Keratinocyte (primary cell): ENCODE measurements at regions not wholly inside any gene's neighbourhood (a gene's known extent, or its start where the extent isn't known, plus 50 kb on each side); places are given as distances from the start of the nearest gene placed in this dataset.
A peak's percentile ranks its signal among the peaks of the same experiment; 100 is the strongest.

Source experiments
- DNase-seq: peaks from one replicate; pipeline ENCODE4 v3.0.0-alpha.2; 2011; ENCODE audit warnings: low read depth, missing footprints, low spot score
- FAIRE-seq: peaks from 2 replicates; lab custom pipeline; 2011; peaks lifted over from hg19 to GRCh38; lab: Jason Lieb, UNC
- H2AFZ ChIP-seq: 2 replicates; pipeline ENCODE4 v1.6.0; 2012; ENCODE audit warnings: low read length, control low read depth, inconsistent platforms; ENCODE audit not compliant: control insufficient read depth
- H3K27ac ChIP-seq: 2 replicates; pipeline ENCODE4 v1.5.1; 2011; ENCODE audit warnings: low read length; ENCODE audit not compliant: control insufficient read depth, insufficient read depth
- H3K27me3 ChIP-seq: 3 replicates; pipeline ENCODE4 v1.6.0; 2011; ENCODE audit warnings: low read length; ENCODE audit not compliant: control insufficient read depth, insufficient read depth; ENCODE audit errors: extremely low read depth
- H3K36me3 ChIP-seq, 2 experiments: 2 replicates in 1 of 2; 3 replicates in 1 of 2; pipeline ENCODE4 v1.5.1; 2011; ENCODE audit warnings: low read length in 2 of 2, mild to moderate bottlenecking in 1 of 2; ENCODE audit not compliant: control insufficient read depth in 2 of 2, insufficient read depth in 2 of 2; ENCODE audit errors: extremely low read depth in 1 of 2
- H3K4me1 ChIP-seq: 3 replicates; pipeline ENCODE4 v1.5.1; 2011; ENCODE audit warnings: low read length; ENCODE audit not compliant: control insufficient read depth, insufficient read depth; ENCODE audit errors: extremely low read depth
- H3K4me2 ChIP-seq: 3 replicates; pipeline ENCODE4 v1.6.0; 2011; ENCODE audit warnings: low read depth, low read length; ENCODE audit not compliant: control insufficient read depth, insufficient read depth; ENCODE audit errors: extremely low read depth
- H3K4me3 ChIP-seq, 3 experiments: fragments of 200-600 bp in 1 of 3; sonication (generic) in 1 of 3; 2 replicates in 2 of 3; 3 replicates in 1 of 3; pipeline ENCODE4 v1.5.1; 2011 to 2016; ENCODE audit warnings: low read length in 3 of 3, mild to moderate bottlenecking in 3 of 3, control low read depth in 2 of 3, inconsistent platforms in 1 of 3, low read depth in 1 of 3, mixed read lengths in 1 of 3, mixed run types in 1 of 3, moderate library complexity in 1 of 3; ENCODE audit not compliant: control insufficient read depth in 2 of 3, insufficient read depth in 2 of 3; ENCODE audit errors: extremely low read depth in 1 of 3
- H3K79me2 ChIP-seq: 2 replicates; pipeline ENCODE4 v1.6.0; 2012; ENCODE audit warnings: low read length; ENCODE audit not compliant: control insufficient read depth, insufficient read depth
- H3K9ac ChIP-seq: 3 replicates; pipeline ENCODE4 v1.6.0; 2011; ENCODE audit warnings: low read length; ENCODE audit not compliant: control insufficient read depth, insufficient read depth; ENCODE audit errors: extremely low read depth
- H3K9me1 ChIP-seq: 3 replicates; pipeline ENCODE4 v1.6.0; 2011; ENCODE audit warnings: low read length; ENCODE audit not compliant: control insufficient read depth, insufficient read depth; ENCODE audit errors: extremely low read depth
- H3K9me3 ChIP-seq: 2 replicates; pipeline ENCODE4 v1.5.1; 2012; ENCODE audit warnings: low read depth, low read length; ENCODE audit not compliant: control insufficient read depth
- H4K20me1 ChIP-seq: 3 replicates; pipeline ENCODE4 v1.6.0; 2011; ENCODE audit warnings: low read length; ENCODE audit not compliant: control insufficient read depth, insufficient read depth; ENCODE audit errors: extremely low read depth
- EZH2 ChIP-seq: IDR thresholded peaks from one replicate; pipeline ENCODE4 v1.6.1; 2012; ENCODE audit warnings: inconsistent platforms, mild to moderate bottlenecking, low read length, moderate library complexity
- dilution Hi-C: fragments of 300-500 bp; cut with MboI; formaldehyde crosslinking; loops from one replicate; pipeline ENCODE4 v1.7.0; 2020; ENCODE audit warnings: low sequenced_read_pairs; ENCODE audit not compliant: extremely low pct_ligation_motif_present
- TF ChIP-seq, protein P1 (sequence below), 3 experiments: IDR thresholded peaks in 1 of 3; conservative IDR thresholded peaks in 1 of 3; optimal IDR thresholded peaks in 1 of 3; 2 replicates in 2 of 3; 3 replicates in 1 of 3; pipeline versions ENCODE3 to v1.5.1; 2011; ENCODE audit warnings: low read length in 3 of 3, mild to moderate bottlenecking in 3 of 3, moderate library complexity in 2 of 3, control low read depth in 1 of 3, inconsistent platforms in 1 of 3; ENCODE audit not compliant: insufficient read depth in 2 of 3; ENCODE audit errors: extremely low read depth in 1 of 3

DNA sequence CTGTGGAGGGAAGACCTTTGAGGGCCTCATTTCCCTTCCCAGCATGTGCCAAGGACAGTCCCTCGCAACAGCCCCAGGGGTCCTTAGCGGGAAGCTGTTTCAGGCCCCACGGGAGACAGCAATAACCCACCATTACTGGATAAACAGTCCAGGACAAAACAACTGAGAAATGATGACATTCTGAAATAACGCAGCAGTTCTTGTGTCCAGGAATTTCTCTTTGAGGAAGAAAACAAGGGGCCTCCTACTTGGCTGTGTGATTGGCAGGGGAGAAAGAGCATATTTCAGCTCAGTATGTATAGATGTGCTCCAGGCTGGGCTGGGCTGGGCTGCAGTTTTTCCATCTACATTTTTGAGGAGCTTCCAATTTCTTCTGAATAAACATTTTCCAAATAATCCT lies 82.2 kb upstream of the THBS1 start:
- H3K4me3 ChIP-seq, result no peak overlapping the region
- no peaks in the 10 kb centered on the region for H3K9me3 ChIP-seq
- no peak for FAIRE-seq
- TF ChIP-seq EZH2, result no peak
- TF ChIP-seq, protein P1, sequence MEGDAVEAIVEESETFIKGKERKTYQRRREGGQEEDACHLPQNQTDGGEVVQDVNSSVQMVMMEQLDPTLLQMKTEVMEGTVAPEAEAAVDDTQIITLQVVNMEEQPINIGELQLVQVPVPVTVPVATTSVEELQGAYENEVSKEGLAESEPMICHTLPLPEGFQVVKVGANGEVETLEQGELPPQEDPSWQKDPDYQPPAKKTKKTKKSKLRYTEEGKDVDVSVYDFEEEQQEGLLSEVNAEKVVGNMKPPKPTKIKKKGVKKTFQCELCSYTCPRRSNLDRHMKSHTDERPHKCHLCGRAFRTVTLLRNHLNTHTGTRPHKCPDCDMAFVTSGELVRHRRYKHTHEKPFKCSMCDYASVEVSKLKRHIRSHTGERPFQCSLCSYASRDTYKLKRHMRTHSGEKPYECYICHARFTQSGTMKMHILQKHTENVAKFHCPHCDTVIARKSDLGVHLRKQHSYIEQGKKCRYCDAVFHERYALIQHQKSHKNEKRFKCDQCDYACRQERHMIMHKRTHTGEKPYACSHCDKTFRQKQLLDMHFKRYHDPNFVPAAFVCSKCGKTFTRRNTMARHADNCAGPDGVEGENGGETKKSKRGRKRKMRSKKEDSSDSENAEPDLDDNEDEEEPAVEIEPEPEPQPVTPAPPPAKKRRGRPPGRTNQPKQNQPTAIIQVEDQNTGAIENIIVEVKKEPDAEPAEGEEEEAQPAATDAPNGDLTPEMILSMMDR (optimal IDR thresholded peaks at IDR 0.05 in 1 of 3, IDR thresholded peaks at IDR 0.05 in 1 of 3, conservative IDR thresholded peaks at IDR 0.05 in 1 of 3; ENCODE audit: extremely low read depth in 1 of 3, insufficient read depth in 2 of 3, low read length in 3 of 3), result no peak
- H3K36me3 ChIP-seq, result no peaks in the 10 kb centered on the region
- no peaks in the 10 kb centered on the region for H3K9me1 ChIP-seq
- dilution Hi-C loops, result no loop called here
- peaks cover 28% of the 10 kb centered on the region for H3K4me1 ChIP-seq
- H3K4me2 ChIP-seq, result no peak overlapping the region
- H3K27me3 ChIP-seq, result no peaks in the 10 kb centered on the region
- no peak overlapping the region for H3K9ac ChIP-seq
- H3K27ac ChIP-seq, result no peak overlapping the region
- no peaks in the 10 kb centered on the region for H3K79me2 ChIP-seq
- no peak overlapping the region for H2AFZ ChIP-seq
- no peak for DNase-seq
- no peaks in the 10 kb centered on the region for H4K20me1 ChIP-seq

DNA sequence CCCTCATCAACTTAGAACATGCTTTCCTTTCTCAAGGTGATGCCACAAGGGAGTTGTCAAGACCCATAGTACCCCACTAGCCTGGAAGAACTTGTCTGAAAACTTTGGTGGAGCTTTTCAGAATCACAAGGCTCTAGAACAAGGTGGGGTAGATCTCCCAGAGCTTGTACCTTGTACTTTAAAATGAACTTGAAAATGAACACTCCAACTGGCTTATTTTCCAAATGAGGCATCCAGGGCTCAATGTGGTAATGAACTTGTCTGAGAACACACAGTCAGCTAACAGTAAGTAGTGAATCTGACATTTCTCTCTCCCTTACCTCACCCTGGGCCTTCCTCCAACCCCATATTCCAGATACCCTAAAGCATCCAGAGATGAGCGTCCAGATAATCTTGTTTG lies 81.8 kb upstream of the THBS1 start:
- Histone ChIP-seq H2AFZ (no peak overlapping the region), H3K36me3 (no peaks in the 10 kb centered on the region), H3K27ac (no peak overlapping the region), H4K20me1 (no peaks in the 10 kb centered on the region), H3K4me3 (no peak overlapping the region), H3K4me1 (peaks cover 28% of the 10 kb centered on the region), H3K9ac (no peak overlapping the region), H3K4me2 (no peak overlapping the region), H3K27me3 (no peaks in the 10 kb centered on the region), H3K9me3 (no peaks in the 10 kb centered on the region), H3K79me2 (no peaks in the 10 kb centered on the region), H3K9me1 (no peaks in the 10 kb centered on the region)
- dilution Hi-C loops, result no loop called here
- DNase-seq (no peak), FAIRE-seq (peak; percentile 20)
- TF ChIP-seq, protein P1 (optimal IDR thresholded peaks at IDR 0.05 in 1 of 3, IDR thresholded peaks at IDR 0.05 in 1 of 3, conservative IDR thresholded peaks at IDR 0.05 in 1 of 3; ENCODE audit: extremely low read depth in 1 of 3, insufficient read depth in 2 of 3, low read length in 3 of 3), result no peak
- TF ChIP-seq EZH2, result no peak
